Kidney (tissue), 13 donors: ENCODE measurements at regions not wholly inside any gene's neighbourhood (a gene's known extent, or its start where the extent isn't known, plus 50 kb on each side); places are given as distances from the start of the nearest gene placed in this dataset.

Source experiments
- DNase-seq, 5 donors: peaks; one replicate each; pipeline ENCODE4 v3.0.0-alpha.2; 2013 to 2020
- FAIRE-seq: peaks from 2 replicates; lab custom pipeline; 2012; peaks lifted over from hg19 to GRCh38; lab: Jason Lieb, UNC
- H3K27ac ChIP-seq, 2 donors: one replicate each; pipeline ENCODE4 v1.7.0; 2013; ENCODE audit warnings: low read depth in 2 of 2, low read length in 2 of 2, inconsistent platforms in 1 of 2
- H3K27me3 ChIP-seq: one replicate; pipeline ENCODE4 v1.7.1; 2013; ENCODE audit warnings: low read length, inconsistent platforms; ENCODE audit not compliant: control insufficient read depth, insufficient read depth
- H3K36me3 ChIP-seq, 3 donors: one replicate each; pipeline versions ENCODE4 v1.7.0 to v1.7.1; 2013; ENCODE audit warnings: low read length in 3 of 3, control low read depth in 1 of 3, inconsistent platforms in 1 of 3; ENCODE audit not compliant: insufficient read depth in 3 of 3, control insufficient read depth in 2 of 3
- H3K4me1 ChIP-seq, 3 donors: one replicate each; pipeline versions ENCODE4 v1.7.0 to v1.7.1; 2013; ENCODE audit warnings: low read length in 3 of 3, inconsistent platforms in 1 of 3, low read depth in 1 of 3; ENCODE audit not compliant: control insufficient read depth in 2 of 3, insufficient read depth in 2 of 3
- H3K4me3 ChIP-seq, 3 donors: one replicate each; pipeline versions ENCODE4 v1.7.0 to v1.8.1; 2013; ENCODE audit warnings: low read length in 3 of 3, control low read depth in 1 of 3, inconsistent platforms in 1 of 3
- H3K9ac ChIP-seq, 3 donors: one replicate each; pipeline versions ENCODE4 v1.7.0 to v1.7.1; 2013; ENCODE audit warnings: low read length in 3 of 3, control low read depth in 1 of 3, inconsistent platforms in 1 of 3
- H3K9me3 ChIP-seq, 3 donors: one replicate each; pipeline versions ENCODE4 v1.7.0 to v1.7.1; 2013; ENCODE audit warnings: low read length in 3 of 3, control low read depth in 1 of 3, inconsistent platforms in 1 of 3; ENCODE audit not compliant: control insufficient read depth in 2 of 3, insufficient read depth in 1 of 3
- CTCF ChIP-seq: IDR thresholded peaks from 3 replicates; pipeline ENCODE4 v1.5.1; 2012; ENCODE audit warnings: mild to moderate bottlenecking, moderate library complexity, borderline replicate concordance; ENCODE audit not compliant: insufficient read depth; ENCODE audit errors: extremely low read depth
- intact Hi-C: fragments of 100-400 bp; cut with DNase I; formaldehyde crosslinking; loops from one replicate; pipeline ENCODE4 v1.11.1; 2022
- donor health status: control.
- donor health status: control.
- donor health status: control.
- donor health status: control.
- donor health status: control.
- donor health status: DM: yes; HTN: yes; CAD: no.
- donor health status: Normal renal cell carcinoma (clear cell type).

GRCh38 chrX:20421275-20421674 is 154.6 kb upstream of the RPS6KA3 start:
- Histone ChIP-seq H3K4me1 (no peaks in the 10 kb centered on the region), H3K9me3 (no peaks in the 10 kb centered on the region), H3K27ac (no peak overlapping the region), H3K27me3 (no peaks in the 10 kb centered on the region), H3K9ac (no peak overlapping the region), H3K4me3 (no peak overlapping the region), H3K36me3 (no peaks in the 10 kb centered on the region)
- no peak for TF ChIP-seq CTCF
- intact Hi-C loops = no loop called here
- FAIRE-seq (no peak), DNase-seq (no peak)

- no peak overlapping the region for H3K4me3 ChIP-seq
- DNase-seq (no peak), FAIRE-seq (no peak)
- no peaks in the 10 kb centered on the region for H3K9me3 ChIP-seq
- no peak for TF ChIP-seq CTCF
- no peaks in the 10 kb centered on the region for H3K4me1 ChIP-seq
- no peak overlapping the region for H3K27ac ChIP-seq
- no peak overlapping the region for H3K9ac ChIP-seq
- H3K36me3 ChIP-seq = no peaks in the 10 kb centered on the region
- intact Hi-C loops = no loop called here
- H3K27me3 ChIP-seq = no peaks in the 10 kb centered on the region
Observed at GRCh38 chrX:20420058-20420457, 153.3 kb upstream of the RPS6KA3 start.

- TF ChIP-seq CTCF = no peak
- Histone ChIP-seq H3K27ac (no peak overlapping the region), H3K36me3 (no peaks in the 10 kb centered on the region), H3K4me1 (no peaks in the 10 kb centered on the region), H3K4me3 (no peak overlapping the region), H3K27me3 (no peaks in the 10 kb centered on the region), H3K9ac (no peak overlapping the region), H3K9me3 (no peaks in the 10 kb centered on the region)
- intact Hi-C loops = no loop called here
- DNase-seq (no peak), FAIRE-seq (no peak)
Observed at GRCh38 chrX:20418379-20419150, 151.9 kb upstream of the RPS6KA3 start.
